ENCODE measurements at regions not wholly inside any gene's neighbourhood (a gene's known extent, or its start where the extent isn't known, plus 50 kb on each side); places are given as distances from the start of the nearest gene placed in this dataset.

DNA sequence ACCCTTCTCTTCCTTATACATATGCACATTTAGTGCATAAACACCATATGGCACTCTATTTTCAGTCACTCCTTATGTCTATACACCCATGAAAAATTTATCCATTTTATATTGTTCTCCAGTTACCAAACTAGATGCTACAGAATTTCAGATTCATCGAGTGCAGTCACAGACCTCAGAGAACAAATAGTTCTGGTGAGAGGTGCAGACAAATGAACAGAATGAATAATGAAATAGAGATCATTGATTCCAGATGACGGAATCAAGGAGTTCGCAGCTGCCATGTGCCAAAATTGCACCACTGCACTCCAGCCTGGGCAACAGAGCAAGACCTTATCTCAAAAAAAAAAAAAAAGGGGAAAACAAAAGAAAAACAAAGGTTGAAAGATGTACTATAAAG lies 214.8 kb upstream of the CEP162 start:
- TF ChIP-seq, protein P1, sequence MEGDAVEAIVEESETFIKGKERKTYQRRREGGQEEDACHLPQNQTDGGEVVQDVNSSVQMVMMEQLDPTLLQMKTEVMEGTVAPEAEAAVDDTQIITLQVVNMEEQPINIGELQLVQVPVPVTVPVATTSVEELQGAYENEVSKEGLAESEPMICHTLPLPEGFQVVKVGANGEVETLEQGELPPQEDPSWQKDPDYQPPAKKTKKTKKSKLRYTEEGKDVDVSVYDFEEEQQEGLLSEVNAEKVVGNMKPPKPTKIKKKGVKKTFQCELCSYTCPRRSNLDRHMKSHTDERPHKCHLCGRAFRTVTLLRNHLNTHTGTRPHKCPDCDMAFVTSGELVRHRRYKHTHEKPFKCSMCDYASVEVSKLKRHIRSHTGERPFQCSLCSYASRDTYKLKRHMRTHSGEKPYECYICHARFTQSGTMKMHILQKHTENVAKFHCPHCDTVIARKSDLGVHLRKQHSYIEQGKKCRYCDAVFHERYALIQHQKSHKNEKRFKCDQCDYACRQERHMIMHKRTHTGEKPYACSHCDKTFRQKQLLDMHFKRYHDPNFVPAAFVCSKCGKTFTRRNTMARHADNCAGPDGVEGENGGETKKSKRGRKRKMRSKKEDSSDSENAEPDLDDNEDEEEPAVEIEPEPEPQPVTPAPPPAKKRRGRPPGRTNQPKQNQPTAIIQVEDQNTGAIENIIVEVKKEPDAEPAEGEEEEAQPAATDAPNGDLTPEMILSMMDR (IDR thresholded peaks at IDR 0.05; ENCODE audit: low read depth, low read length, poor library complexity, severe bottlenecking): no peak
- TF ChIP-seq EZH2phosphoT487 (IDR thresholded peaks at IDR 0.05; ENCODE audit: borderline replicate concordance, low read length): no peak
